ENCODE measurements at regions not wholly inside any gene's neighbourhood (a gene's known extent, or its start where the extent isn't known, plus 50 kb on each side); places are given as distances from the start of the nearest gene placed in this dataset.

GRCh38 chr7:113452245-113452644 lies 333.9 kb upstream of the SMIM30 start:
- Histone ChIP-seq H3K9me1 (ENCODE audit: insufficient read depth, low read length) (no peaks in the 10 kb centered on the region), H4K20me1 (ENCODE audit: insufficient read depth, low read length) (no peaks in the 10 kb centered on the region), H4K5ac (ENCODE audit: low read depth, low read length) (no peak overlapping the region), H3K4ac (ENCODE audit: low read depth, low read length) (no peak overlapping the region), H2AFZ (replicated peaks; ENCODE audit: low read length, poor library complexity) (no peak overlapping the region), H3K23ac (ENCODE audit: low read depth, low read length) (no peak overlapping the region), H3K4me1 (ENCODE audit: control insufficient read depth, insufficient read depth, low read length) (no peaks in the 10 kb centered on the region), H3K4me3 (ENCODE audit: insufficient read depth, low read depth, low read length) (no peak overlapping the region), H3K27me3 (ENCODE audit: control insufficient read depth, insufficient read depth, low read length) (no peaks in the 10 kb centered on the region), H3K79me1 (ENCODE audit: low read depth in 1 of 2, low read length in 2 of 2) (no peaks in the 10 kb centered on the region), H3K4me2 (ENCODE audit: low read depth, low read length) (no peak overlapping the region), H3K36me3 (ENCODE audit: control insufficient read depth, insufficient read depth, low read length) (no peaks in the 10 kb centered on the region), H2BK15ac (ENCODE audit: low read depth, low read length) (no peak overlapping the region), H2BK20ac (ENCODE audit: low read depth, low read length) (no peak overlapping the region), H3K56ac (ENCODE audit: extremely low read depth, insufficient read depth, low read length) (no peak overlapping the region), H2AK5ac (ENCODE audit: low read depth, low read length) (no peak overlapping the region), H3K27ac (ENCODE audit: insufficient read depth, low read length) (no peak overlapping the region), H4K91ac (ENCODE audit: insufficient read depth, low read depth, low read length) (no peak overlapping the region), H3K9me3 (ENCODE audit: control insufficient read depth, insufficient read depth, low read length) (no peaks in the 10 kb centered on the region), H2BK120ac (ENCODE audit: low read depth, low read length) (no peak overlapping the region), H3K9ac (ENCODE audit: low read depth, low read length) (no peak overlapping the region), H3K14ac (replicated peaks; ENCODE audit: low read depth, low read length) (no peak overlapping the region), H2AK9ac (replicated peaks; ENCODE audit: low read depth, low read length, poor library complexity) (no peak overlapping the region), H3K18ac (ENCODE audit: low read depth, low read length) (no peak overlapping the region), H2BK5ac (ENCODE audit: low read depth, low read length, poor library complexity, severe bottlenecking) (no peak overlapping the region), H4K8ac (ENCODE audit: low read depth in 2 of 2, low read length in 2 of 2) (no peak overlapping the region)
- ChIA-PET CTCF (no interaction called here), POLR2A (ENCODE audit: unreplicated experiment) (no interaction called here)
- intact Hi-C loops (cut with micrococcal nuclease) = no loop called here
- WGBS, 2 experiments (ENCODE audit: extremely low coverage in 2 of 2, insufficient read length in 1 of 2) = no CpG with 5 or more reads among the region's 4 CpGs
- dilution Hi-C loops (cut with HindIII; ENCODE audit: low sequenced_read_pairs, unreplicated experiment) = no loop called here
- no TSS peak for BruUV-seq (replicated peaks)
- DNase-seq = no peak
- ATAC-seq (ENCODE audit: low read depth) = no peak
- in situ Hi-C loops (cut with MboI; ENCODE audit: low sequenced_read_pairs) = no loop called here
- TF ChIP-seq NFE2L2 (IDR thresholded peaks at IDR 0.05; ENCODE audit: low read depth, low read length) (no peak), MXI1 (IDR thresholded peaks at IDR 0.05; ENCODE audit: borderline replicate concordance, low read depth, low read length) (no peak), FOS (IDR thresholded peaks at IDR 0.05; ENCODE audit: low read depth, low read length) (no peak), RAD21 (IDR thresholded peaks at IDR 0.05; ENCODE audit: low read length) (no peak), RFX5 (IDR thresholded peaks at IDR 0.05; ENCODE audit: low read depth, low read length) (no peak), USF2 (IDR thresholded peaks at IDR 0.05; ENCODE audit: low read depth, low read length) (no peak), SMC3 (IDR thresholded peaks at IDR 0.05; ENCODE audit: low read depth, low read length) (no peak), CHD1 (IDR thresholded peaks at IDR 0.05; ENCODE audit: low read depth, low read length) (no peak)

Measured in IMR-90 (cell line).